ENCODE measurements at regions not wholly inside any gene's neighbourhood (a gene's known extent, or its start where the extent isn't known, plus 50 kb on each side); places are given as distances from the start of the nearest gene placed in this dataset.

DNA sequence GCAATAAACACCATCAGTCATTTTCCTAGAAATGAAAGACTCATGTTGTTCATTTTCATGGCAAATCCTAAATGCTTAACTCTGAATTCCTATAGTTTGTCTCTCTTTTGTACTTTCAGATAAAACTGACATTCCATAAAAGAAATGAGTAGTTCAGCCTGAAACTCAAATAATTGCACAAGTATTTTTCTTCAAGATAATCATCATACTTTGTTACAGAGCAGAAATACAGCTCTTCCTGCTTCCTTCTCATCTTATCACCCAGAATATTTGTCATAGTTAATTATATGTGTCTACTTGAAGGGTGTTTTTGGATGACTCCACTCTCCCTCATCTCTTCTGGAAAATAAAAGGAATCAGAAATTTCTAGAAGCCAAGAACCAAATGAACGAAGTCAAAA lies 141.1 kb downstream of the HNMT start:
- no peak for DNase-seq

GRCh38 chr2:138106606-138107005 lies 142.3 kb downstream of the HNMT start:
- no peak for DNase-seq

DNA sequence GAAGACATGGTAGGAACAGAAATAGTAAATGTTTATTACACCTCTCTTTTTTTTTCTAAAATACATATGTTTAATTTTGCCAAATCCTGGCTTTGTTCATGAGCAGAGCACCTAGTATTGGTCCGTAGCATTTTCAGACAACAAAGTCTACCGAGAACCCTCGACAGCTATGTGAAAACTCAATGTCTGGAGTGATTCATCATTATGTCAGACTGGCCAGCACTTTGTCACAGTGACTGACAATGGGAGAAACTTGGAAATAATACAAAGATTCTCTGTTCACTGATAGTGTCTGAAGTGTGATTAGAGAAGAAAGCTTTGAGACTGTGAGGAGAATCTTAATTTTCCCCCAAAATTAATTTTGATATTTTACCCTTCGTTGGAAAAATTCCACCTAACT lies 143.0 kb downstream of the HNMT start:
- DNase-seq: no peak

GRCh38 chr2:138110453-138111083 lies 146.3 kb downstream of the HNMT start:
- DNase-seq: no peak

GRCh38 chr2:138112536-138112935 lies 148.3 kb downstream of the HNMT start:
- no peak for DNase-seq

DNA sequence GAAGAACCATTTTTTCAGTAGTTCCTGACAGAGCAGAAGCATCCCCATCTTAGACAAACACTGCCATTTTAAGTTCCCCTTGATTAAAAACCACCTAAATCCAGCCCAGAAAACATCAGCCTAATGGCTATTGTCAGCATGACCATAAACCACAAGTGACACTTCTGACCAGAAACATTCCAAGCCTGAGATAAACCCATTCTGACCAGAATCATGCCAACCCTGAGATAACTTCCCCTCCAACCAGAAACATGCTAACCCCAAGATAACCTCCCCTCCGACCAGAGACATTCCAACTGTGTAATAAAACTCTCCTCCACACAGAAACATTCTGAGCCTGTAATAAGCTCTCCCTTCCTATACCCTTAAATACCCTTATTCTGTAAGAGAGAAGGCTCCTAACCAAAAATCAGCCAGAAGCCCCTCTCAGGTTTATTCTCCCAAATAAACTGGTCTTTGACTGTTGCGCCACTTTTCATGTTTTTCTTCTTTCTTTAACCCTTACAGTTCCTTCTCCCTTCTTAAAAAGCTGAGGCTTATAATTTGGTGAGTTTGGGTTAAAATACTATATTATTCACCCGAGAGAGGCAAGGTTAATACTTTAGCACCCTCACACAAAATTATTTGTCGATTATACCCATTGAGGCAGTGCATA lies 149.7 kb downstream of the HNMT start:
- DNase-seq: no peak

DNA sequence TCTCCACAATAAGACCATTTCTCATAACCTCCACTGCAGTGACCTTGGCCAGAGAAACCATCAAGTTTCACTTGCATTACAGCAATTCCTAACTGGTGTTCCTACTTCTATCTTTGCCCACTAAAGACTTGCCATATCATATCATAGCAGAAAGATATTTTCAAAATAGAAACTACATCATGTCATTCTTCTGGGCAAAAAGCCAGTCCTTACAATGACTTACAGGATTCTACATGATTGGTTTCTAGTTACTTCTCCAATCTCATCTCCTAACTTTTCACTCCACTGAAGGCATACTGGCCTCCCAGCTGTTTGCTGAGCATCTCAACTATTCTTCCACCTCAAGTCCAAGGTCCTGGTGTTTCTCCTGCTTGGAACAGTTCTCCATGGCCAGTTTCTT lies 151.4 kb downstream of the HNMT start:
- DNase-seq: no peak

DNA sequence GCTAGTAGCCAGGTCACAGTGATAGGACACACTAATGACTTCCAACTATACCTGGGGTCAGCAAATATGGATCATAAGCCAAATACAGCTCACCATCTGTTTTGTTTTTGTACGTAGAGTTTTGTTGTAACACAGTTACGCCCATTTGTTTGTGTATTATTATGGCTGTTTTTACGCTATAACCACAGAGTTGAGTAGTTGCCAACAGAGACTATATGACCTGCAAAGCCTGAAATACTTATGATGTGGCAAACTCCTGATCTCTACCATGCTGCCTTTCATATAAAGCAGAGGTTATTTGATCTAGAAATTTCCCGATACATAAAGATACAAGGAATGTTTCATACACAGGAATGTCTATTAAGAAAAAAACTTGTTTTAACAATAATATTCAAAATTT lies 152.2 kb downstream of the HNMT start:
- DNase-seq: no peak

- DNase-seq: no peak
Observed at GRCh38 chr2:138121666-138122661, 157.7 kb downstream of the HNMT start.

DNA sequence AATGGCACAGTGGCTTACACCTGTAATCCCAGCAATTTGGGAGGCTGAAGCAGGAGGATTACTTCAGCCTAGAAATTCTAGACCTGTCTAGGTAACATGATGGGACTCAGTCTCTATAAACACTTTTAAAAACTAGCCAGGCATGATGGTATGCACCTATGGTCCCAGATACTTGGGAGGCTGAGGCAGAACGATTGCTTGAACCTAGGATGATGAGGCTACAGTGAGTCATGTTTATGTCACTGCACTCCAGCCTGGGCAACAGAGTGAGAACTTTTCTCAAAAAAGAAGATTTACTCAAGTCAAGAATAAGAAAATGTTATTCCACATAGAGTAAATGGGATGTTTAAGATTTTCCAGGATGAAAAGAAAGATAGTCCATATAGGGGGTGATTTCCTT lies 158.6 kb downstream of the HNMT start:
- DNase-seq: no peak

- DNase-seq: no peak
Observed at GRCh38 chr2:138123741-138124140, 159.5 kb downstream of the HNMT start.

DNA sequence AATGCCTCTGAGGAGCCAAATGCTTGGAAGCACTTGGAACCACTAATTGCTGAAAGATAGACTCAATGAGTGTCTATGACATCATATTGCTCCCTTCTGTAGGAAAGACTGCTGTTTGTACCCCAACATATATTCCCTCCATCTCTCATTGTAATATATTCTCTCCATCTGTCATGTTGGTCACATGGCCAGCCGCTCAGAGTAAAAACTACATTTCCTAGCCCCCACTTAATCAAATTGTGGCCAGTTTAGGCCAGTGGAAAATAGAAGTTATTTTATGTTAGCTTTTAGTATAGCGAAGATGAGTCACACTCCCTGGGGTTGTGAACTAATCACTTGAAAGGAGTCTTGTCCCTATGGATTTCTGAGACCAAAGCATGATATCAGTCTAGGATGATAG lies 160.2 kb downstream of the HNMT start:
- DNase-seq: no peak

DNA sequence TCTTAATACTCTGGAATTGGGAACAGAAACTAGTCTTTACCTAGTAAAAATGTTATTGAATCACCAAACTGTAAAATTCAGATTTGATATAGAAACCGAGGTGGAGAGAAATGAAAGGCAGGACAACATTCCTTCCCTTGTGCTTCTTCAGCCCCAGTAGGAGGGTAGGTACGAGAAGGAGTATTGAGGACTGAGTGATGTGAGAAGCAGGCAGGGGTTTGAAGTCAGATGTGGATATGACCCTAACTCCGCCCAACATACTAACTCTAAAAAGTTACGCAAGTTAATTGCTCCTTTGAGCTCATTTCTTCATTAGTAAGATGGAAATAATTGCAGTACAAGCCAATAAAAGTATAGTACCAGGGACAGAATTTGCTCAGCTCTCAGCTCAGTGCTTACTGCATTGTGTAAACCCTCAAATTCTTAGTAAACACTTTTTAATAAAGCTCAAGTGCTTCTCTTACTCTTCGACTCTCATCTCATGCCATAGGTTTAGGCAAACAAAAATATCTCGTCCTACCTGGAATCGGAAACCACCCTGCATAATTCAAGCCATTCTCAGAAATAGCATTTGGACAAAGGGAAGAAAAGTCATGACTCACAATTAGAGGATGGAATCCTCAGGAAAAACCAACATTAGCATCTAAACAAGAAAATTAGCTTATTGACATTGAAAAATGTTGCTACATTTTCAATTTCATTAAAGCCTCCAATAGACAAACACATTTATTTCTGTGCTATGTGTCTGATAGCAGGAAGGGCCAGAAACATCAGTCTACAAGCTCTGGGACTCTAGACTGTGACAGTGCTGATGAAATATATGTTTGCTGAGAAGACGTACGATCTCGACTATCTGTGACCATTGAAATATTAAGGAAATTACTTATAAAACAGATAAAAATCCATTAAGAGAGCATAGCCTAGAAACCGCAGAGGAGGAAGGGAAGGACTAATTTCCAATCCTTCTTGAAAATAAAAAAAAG lies 161.3 kb downstream of the HNMT start:
- DNase-seq: no peak

- DNase-seq: no peak
Observed at GRCh38 chr2:138132108-138132507, 167.8 kb downstream of the HNMT start.

GRCh38 chr2:138137949-138138348 lies 173.7 kb downstream of the HNMT start:
- no peak for DNase-seq

DNA sequence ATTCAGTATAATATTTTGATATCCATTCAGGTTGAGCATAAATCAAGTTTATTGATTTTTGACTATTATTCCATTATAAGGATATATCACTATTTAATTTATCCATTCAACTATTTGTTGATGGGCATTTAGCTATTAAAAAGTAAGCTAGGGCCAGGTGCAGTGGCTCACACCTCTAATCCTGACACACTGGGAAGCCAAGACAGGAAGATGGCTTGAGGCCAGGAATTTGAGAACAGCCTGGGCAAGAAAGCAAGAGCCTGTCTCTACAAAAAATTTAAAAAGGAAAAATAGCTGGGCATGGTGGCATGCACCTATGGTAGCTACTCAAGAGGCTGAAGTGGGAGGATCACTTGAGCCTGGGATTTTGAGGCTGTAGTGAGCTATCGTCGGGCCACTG lies 183.5 kb downstream of the HNMT start:
- DNase-seq: peak in 1 of 14 donors; percentile 52

DNA sequence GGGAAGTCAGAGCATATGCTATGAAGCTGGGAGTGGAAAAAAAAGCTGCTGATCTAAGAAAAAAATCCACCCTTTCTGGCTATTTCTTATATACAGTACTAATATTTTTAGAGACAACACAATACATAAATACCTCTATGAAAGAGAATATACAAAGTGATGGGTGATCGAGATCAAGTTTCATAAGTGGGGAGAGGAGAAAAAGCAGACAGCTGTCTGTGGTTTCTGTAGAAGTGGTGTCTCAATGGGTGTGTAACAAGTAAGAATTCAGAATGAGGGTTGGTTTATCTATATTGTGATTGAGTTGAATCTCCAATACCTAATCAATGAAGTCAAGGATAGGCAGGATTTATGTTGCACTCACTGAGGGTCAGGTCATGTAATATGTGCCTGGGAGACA lies 191.0 kb downstream of the HNMT start:
- no peak for DNase-seq

DNA sequence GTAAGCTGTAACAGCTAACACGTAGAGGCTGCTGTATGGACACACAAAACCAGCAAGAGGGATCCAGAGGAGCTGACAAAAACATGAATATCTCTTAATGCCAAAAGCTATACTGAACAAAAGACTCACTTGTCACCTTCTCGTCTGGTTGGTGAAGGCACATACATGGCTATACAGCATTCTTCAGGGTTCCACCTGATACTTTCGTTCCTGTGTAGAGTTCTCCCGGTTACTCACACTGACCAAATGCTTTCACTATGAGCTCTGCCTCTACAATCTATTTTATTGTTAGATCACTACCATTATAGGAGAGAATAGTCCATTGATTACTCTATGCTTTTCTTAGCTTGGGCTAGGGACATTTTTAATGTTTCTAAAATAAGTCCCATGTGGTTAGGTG lies 193.1 kb downstream of the HNMT start:
- DNase-seq: no peak

DNA sequence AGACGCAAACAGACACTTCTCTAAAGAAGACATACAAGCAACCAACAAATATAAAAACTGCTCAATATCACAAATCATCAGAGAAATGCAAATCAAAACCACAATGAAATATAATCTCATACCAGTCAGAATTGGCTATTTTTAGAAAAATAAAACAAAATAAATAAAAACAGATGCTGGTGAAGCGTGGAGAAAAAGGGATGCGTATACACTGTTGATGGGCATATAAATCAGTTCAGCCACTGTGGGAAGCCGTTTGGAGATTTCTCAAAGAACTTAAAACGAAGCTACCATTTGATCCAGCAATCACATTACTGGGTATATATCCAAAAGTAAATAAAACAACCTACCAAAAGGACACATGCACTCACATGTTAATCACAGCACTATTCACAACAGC lies 206.2 kb downstream of the HNMT start:
- no peak for DNase-seq

DNA sequence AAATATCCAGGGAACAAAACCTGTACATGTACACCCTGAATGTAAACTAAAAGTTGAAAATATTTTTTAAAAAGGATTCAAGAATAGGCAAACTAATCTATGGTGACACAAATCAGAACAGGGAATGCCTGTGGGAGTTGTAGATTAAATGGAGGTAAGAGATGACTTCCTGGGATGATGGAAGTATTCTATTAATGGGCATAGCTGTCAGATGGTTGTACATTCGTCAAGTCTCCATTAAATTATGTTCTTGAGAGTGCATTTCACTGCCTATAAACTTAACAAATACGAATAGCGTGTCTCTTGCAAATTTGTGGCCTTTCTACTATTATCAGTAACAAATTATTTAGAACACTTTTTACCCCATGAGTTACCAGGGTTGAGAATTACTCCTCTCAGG lies 207.0 kb downstream of the HNMT start:
- DNase-seq: no peak

DNA sequence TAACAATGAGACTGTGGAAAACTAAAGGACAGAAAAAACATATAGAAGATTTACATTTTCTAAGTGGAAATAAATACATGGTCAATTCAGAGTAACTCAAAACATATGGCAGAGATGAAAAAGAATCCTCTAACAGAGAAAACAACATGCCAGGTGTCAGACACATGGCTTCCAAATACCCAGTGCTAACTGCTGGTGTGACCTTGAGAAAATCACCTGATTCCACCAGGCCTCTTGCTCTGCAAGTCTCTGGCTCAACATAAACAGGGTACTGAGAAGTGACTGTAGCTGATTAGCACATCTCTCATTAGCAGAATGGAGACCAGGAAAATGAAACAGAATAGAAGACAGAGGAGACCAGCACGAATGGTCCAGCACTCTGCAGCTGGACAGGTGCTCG lies 210.8 kb downstream of the HNMT start:
- DNase-seq: no peak

DNA sequence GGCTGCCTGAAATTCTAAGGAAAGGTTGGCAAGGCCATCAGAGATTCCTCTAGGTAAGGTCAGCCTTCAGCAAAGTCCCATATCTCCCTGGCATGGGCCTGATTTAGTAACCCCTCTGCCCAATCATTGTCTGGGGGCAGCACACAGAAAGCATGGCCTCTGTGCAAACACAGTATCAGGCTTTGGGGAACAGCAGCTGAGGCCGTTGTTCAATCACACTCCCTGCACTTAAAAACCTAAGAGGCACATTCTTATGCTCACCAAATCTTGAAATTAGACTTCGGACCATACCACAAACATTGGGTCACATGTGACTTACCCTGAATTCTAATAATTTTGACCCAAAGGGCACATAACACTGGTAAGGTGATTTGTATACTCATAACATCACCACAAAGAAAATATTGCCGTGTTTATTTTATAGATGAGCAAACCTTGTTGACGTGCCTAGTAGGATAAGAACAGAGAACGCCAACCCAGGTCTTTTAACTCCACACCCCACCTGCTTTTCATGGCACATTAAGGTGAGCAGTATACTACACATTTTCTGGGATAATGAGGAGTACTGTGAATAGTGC lies 212.7 kb downstream of the HNMT start:
- no peak for DNase-seq

Data from C1 segment of cervical spinal cord (tissue), 14 donors.